GM23338 (cell line): ENCODE measurements at regions not wholly inside any gene's neighbourhood (a gene's known extent, or its start where the extent isn't known, plus 50 kb on each side); places are given as distances from the start of the nearest gene placed in this dataset.

Experiments
- ATAC-seq: fragments of 200-7000 bp; cut with Tn5 transposase; 3 replicates; pipeline ENCODE4 v1.9.1; 2020
- DNase-seq: peaks from one replicate; pipeline ENCODE4 v3.0.0-alpha.2; 2015; ENCODE audit warnings: low spot score
- H2AFZ ChIP-seq: fragments of 200-600 bp; sonication (generic); 2 replicates; pipeline ENCODE4 v1.8.0; 2016; ENCODE audit warnings: antibody characterized with exemption, mild to moderate bottlenecking, moderate library complexity
- H3F3A ChIP-seq: fragments of 200-600 bp; sonication (generic); replicated peaks from 2 replicates; pipeline ENCODE4 v1.8.0; 2017; ENCODE audit warnings: antibody characterized with exemption, mixed run types, low read depth
- H3K27ac ChIP-seq: fragments of 200-600 bp; sonication (generic); 2 replicates; pipeline ENCODE4 v1.6.1; 2016; ENCODE audit warnings: low read depth
- H3K27me3 ChIP-seq: fragments of 200-600 bp; sonication (generic); 2 replicates; pipeline ENCODE4 v1.8.0; 2016; ENCODE audit warnings: mild to moderate bottlenecking, mixed run types, moderate library complexity; ENCODE audit not compliant: insufficient read depth
- H3K36me3 ChIP-seq: fragments of 200-600 bp; sonication (generic); 2 replicates; pipeline ENCODE4 v1.8.0; 2016; ENCODE audit warnings: mild to moderate bottlenecking; ENCODE audit not compliant: insufficient read depth
- H3K4me1 ChIP-seq: fragments of 200-600 bp; sonication (generic); 2 replicates; pipeline ENCODE4 v1.8.0; 2016; ENCODE audit warnings: mild to moderate bottlenecking, moderate library complexity; ENCODE audit not compliant: insufficient read depth
- H3K4me2 ChIP-seq: fragments of 200-600 bp; sonication (generic); 2 replicates; pipeline ENCODE4 v1.7.1; 2017; ENCODE audit warnings: mixed run types
- H3K4me3 ChIP-seq: fragments of 200-600 bp; sonication (generic); 2 replicates; pipeline ENCODE4 v1.6.1; 2016; ENCODE audit warnings: mixed run types
- H3K79me2 ChIP-seq: fragments of 200-600 bp; sonication (generic); replicated peaks from 2 replicates; pipeline ENCODE4 v1.8.0; 2017; ENCODE audit warnings: mild to moderate bottlenecking; ENCODE audit not compliant: insufficient read depth
- H3K9me2 ChIP-seq: fragments of 200-600 bp; sonication (generic); 2 replicates; pipeline ENCODE4 v1.8.0; 2017; ENCODE audit not compliant: insufficient read depth
- H4K20me1 ChIP-seq: fragments of 200-600 bp; sonication (generic); replicated peaks from 2 replicates; pipeline ENCODE4 v1.8.0; 2017; ENCODE audit warnings: mild to moderate bottlenecking; ENCODE audit not compliant: insufficient read depth
- H3K27ac Mint-ChIP-seq: 2 replicates; pipeline ENCODE4 v1.8.0; 2020; ENCODE audit warnings: inconsistent platforms, mild to moderate bottlenecking, moderate library complexity, mixed read lengths
- H3K27me3 Mint-ChIP-seq: 3 replicates; pipeline ENCODE4 v1.8.0; 2022; ENCODE audit warnings: low read depth, mild to moderate bottlenecking, moderate library complexity, mixed read lengths, inconsistent platforms; ENCODE audit not compliant: insufficient read depth, poor library complexity
- H3K36me3 Mint-ChIP-seq: 3 replicates; pipeline ENCODE4 v1.8.0; 2021; ENCODE audit warnings: low read depth, mild to moderate bottlenecking, inconsistent platforms, moderate library complexity, mixed read lengths
- H3K4me1 Mint-ChIP-seq: 3 replicates; pipeline ENCODE4 v1.8.0; 2020; ENCODE audit warnings: mild to moderate bottlenecking, inconsistent platforms, mixed read lengths
- H3K4me3 Mint-ChIP-seq: 3 replicates; pipeline ENCODE4 v1.8.0; 2021; ENCODE audit warnings: moderate library complexity, mild to moderate bottlenecking, inconsistent platforms, mixed read lengths
- H3K9me3 Mint-ChIP-seq: 3 replicates; pipeline ENCODE4 v1.8.0; 2020; ENCODE audit warnings: moderate library complexity, mild to moderate bottlenecking, inconsistent platforms, mixed read lengths
- CREB1 ChIP-seq: fragments of 250-450 bp; sonication (Bioruptor Pico); IDR thresholded peaks from 2 replicates; pipeline ENCODE4 v1.5.0; 2020; ENCODE audit warnings: low read depth, mild to moderate bottlenecking, moderate library complexity
- ETS1 ChIP-seq: IDR thresholded peaks from 2 replicates; pipeline ENCODE4 v1.6.1; 2016; ENCODE audit warnings: antibody characterized with exemption
- EZH2 ChIP-seq: fragments of 200-600 bp; sonication (generic); IDR thresholded peaks from one replicate; pipeline ENCODE4 v1.8.0; 2017; ENCODE audit warnings: antibody characterized with exemption, mild to moderate bottlenecking, low read depth; ENCODE audit not compliant: unreplicated experiment
- EZH2phosphoT487 ChIP-seq: fragments of 200-600 bp; sonication (generic); IDR thresholded peaks from one replicate; pipeline ENCODE4 v1.8.1; 2018; ENCODE audit warnings: antibody characterized with exemption; ENCODE audit not compliant: unreplicated experiment
- JUNB ChIP-seq: IDR thresholded peaks from one replicate; pipeline ENCODE4 v1.6.1; 2016; ENCODE audit warnings: antibody characterized with exemption; ENCODE audit not compliant: unreplicated experiment
- NANOG ChIP-seq: IDR thresholded peaks from 2 replicates; pipeline ENCODE4 v1.6.1; 2016; ENCODE audit warnings: antibody characterized with exemption, borderline replicate concordance
- POLR2AphosphoS5 ChIP-seq: IDR thresholded peaks from 2 replicates; pipeline ENCODE4 v1.6.1; 2016; ENCODE audit warnings: antibody characterized with exemption, low read depth
- STAT1 ChIP-seq: IDR thresholded peaks from one replicate; pipeline ENCODE4 v1.6.1; 2016; ENCODE audit warnings: antibody characterized with exemption; ENCODE audit not compliant: unreplicated experiment
- ZNF114 ChIP-seq: fragments of 250-450 bp; sonication (Bioruptor Pico); IDR thresholded peaks from 2 replicates; pipeline ENCODE4 v1.5.0; 2020; ENCODE audit warnings: mild to moderate bottlenecking, moderate library complexity
- ZNF331 ChIP-seq: fragments of 250-450 bp; sonication (Bioruptor Pico); IDR thresholded peaks from 2 replicates; pipeline ENCODE4 v1.5.0; 2020; ENCODE audit warnings: low read depth, mild to moderate bottlenecking, moderate library complexity
- TF ChIP-seq, protein P1 (sequence below): IDR thresholded peaks from one replicate; pipeline ENCODE4 v1.6.1; 2018; ENCODE audit warnings: antibody characterized with exemption; ENCODE audit not compliant: unreplicated experiment
- TF ChIP-seq, protein P2 (sequence below): fragments of 250-450 bp; sonication (Bioruptor Pico); IDR thresholded peaks from 2 replicates; pipeline ENCODE4 v1.5.0; 2020; ENCODE audit warnings: mild to moderate bottlenecking, moderate library complexity

DNA sequence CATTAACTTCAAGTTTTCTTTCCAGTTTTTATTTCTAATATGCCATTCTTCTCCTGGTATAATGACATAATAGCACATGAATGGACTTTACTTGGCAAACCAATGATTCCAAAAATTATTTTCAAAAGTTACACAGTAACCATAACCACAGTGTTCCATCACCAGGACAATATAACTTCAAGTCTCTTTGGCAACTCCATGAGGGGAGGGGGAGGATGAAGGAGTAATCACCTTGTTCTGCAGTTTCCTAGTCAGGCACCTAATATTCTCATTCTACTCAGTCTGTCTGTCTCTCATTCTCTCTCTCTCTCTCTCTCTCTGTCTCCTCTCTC lies 66.6 kb downstream of the BTG1 start:
- no peaks in the 10 kb centered on the region for H3K4me1 ChIP-seq
- H3K4me2 ChIP-seq, result no peak overlapping the region
- H3F3A ChIP-seq, result no peaks in the 10 kb centered on the region

More for the DNA sequence above, 66.6 kb downstream of the BTG1 start:
- H3K9me3 Mint-ChIP-seq, result no peaks in the 10 kb centered on the region
- Histone ChIP-seq H3K9me2 (no peaks in the 10 kb centered on the region; the same call in 1 of the 2 replicates), H2AFZ (no peak overlapping the region), H3K36me3 (no peaks in the 10 kb centered on the region), H3K4me3 (no peak overlapping the region), H4K20me1 (no peaks in the 10 kb centered on the region), H3K79me2 (no peaks in the 10 kb centered on the region), H3K27ac (no peak overlapping the region), H3K27me3 (no peaks in the 10 kb centered on the region)
- H3K4me1 Mint-ChIP-seq, result peaks cover 4% of the 10 kb centered on the region
- H3K36me3 Mint-ChIP-seq, result no peaks in the 10 kb centered on the region
- H3K27me3 Mint-ChIP-seq, result no peaks in the 10 kb centered on the region
- H3K4me3 Mint-ChIP-seq, result no peak overlapping the region
- no peak overlapping the region for H3K27ac Mint-ChIP-seq
- DNase-seq, result no peak
- no peak for ATAC-seq
- TF ChIP-seq, protein P1, sequence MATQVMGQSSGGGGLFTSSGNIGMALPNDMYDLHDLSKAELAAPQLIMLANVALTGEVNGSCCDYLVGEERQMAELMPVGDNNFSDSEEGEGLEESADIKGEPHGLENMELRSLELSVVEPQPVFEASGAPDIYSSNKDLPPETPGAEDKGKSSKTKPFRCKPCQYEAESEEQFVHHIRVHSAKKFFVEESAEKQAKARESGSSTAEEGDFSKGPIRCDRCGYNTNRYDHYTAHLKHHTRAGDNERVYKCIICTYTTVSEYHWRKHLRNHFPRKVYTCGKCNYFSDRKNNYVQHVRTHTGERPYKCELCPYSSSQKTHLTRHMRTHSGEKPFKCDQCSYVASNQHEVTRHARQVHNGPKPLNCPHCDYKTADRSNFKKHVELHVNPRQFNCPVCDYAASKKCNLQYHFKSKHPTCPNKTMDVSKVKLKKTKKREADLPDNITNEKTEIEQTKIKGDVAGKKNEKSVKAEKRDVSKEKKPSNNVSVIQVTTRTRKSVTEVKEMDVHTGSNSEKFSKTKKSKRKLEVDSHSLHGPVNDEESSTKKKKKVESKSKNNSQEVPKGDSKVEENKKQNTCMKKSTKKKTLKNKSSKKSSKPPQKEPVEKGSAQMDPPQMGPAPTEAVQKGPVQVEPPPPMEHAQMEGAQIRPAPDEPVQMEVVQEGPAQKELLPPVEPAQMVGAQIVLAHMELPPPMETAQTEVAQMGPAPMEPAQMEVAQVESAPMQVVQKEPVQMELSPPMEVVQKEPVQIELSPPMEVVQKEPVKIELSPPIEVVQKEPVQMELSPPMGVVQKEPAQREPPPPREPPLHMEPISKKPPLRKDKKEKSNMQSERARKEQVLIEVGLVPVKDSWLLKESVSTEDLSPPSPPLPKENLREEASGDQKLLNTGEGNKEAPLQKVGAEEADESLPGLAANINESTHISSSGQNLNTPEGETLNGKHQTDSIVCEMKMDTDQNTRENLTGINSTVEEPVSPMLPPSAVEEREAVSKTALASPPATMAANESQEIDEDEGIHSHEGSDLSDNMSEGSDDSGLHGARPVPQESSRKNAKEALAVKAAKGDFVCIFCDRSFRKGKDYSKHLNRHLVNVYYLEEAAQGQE, result no peak
- no peak for TF ChIP-seq POLR2AphosphoS5
- no peak for TF ChIP-seq NANOG
- TF ChIP-seq EZH2phosphoT487, result no peak
- no peak for TF ChIP-seq ETS1
- no peak for TF ChIP-seq ZNF114 (CRISPR knock-in tag)
- no peak for TF ChIP-seq ZNF331
- TF ChIP-seq, protein P2, sequence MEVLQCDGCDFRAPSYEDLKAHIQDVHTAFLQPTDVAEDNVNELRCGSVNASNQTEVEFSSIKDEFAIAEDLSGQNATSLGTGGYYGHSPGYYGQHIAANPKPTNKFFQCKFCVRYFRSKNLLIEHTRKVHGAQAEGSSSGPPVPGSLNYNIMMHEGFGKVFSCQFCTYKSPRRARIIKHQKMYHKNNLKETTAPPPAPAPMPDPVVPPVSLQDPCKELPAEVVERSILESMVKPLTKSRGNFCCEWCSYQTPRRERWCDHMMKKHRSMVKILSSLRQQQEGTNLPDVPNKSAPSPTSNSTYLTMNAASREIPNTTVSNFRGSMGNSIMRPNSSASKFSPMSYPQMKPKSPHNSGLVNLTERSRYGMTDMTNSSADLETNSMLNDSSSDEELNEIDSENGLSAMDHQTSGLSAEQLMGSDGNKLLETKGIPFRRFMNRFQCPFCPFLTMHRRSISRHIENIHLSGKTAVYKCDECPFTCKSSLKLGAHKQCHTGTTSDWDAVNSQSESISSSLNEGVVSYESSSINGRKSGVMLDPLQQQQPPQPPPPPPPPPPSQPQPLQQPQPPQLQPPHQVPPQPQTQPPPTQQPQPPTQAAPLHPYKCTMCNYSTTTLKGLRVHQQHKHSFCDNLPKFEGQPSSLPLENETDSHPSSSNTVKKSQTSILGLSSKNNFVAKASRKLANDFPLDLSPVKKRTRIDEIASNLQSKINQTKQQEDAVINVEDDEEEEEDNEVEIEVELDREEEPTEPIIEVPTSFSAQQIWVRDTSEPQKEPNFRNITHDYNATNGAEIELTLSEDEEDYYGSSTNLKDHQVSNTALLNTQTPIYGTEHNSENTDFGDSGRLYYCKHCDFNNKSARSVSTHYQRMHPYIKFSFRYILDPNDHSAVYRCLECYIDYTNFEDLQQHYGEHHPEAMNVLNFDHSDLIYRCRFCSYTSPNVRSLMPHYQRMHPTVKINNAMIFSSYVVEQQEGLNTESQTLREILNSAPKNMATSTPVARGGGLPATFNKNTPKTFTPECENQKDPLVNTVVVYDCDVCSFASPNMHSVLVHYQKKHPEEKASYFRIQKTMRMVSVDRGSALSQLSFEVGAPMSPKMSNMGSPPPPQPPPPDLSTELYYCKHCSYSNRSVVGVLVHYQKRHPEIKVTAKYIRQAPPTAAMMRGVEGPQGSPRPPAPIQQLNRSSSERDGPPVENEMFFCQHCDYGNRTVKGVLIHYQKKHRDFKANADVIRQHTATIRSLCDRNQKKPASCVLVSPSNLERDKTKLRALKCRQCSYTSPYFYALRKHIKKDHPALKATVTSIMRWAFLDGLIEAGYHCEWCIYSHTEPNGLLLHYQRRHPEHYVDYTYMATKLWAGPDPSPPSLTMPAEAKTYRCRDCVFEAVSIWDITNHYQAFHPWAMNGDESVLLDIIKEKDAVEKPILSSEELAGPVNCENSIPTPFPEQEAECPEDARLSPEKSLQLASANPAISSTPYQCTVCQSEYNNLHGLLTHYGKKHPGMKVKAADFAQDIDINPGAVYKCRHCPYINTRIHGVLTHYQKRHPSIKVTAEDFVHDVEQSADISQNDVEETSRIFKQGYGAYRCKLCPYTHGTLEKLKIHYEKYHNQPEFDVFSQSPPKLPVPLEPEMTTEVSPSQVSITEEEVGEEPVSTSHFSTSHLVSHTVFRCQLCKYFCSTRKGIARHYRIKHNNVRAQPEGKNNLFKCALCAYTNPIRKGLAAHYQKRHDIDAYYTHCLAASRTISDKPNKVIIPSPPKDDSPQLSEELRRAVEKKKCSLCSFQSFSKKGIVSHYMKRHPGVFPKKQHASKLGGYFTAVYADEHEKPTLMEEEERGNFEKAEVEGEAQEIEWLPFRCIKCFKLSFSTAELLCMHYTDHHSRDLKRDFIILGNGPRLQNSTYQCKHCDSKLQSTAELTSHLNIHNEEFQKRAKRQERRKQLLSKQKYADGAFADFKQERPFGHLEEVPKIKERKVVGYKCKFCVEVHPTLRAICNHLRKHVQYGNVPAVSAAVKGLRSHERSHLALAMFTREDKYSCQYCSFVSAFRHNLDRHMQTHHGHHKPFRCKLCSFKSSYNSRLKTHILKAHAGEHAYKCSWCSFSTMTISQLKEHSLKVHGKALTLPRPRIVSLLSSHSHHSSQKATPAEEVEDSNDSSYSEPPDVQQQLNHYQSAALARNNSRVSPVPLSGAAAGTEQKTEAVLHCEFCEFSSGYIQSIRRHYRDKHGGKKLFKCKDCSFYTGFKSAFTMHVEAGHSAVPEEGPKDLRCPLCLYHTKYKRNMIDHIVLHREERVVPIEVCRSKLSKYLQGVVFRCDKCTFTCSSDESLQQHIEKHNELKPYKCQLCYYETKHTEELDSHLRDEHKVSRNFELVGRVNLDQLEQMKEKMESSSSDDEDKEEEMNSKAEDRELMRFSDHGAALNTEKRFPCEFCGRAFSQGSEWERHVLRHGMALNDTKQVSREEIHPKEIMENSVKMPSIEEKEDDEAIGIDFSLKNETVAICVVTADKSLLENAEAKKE, result no peak
- no peak for TF ChIP-seq STAT1
- TF ChIP-seq CREB1 (CRISPR knock-in tag), result no peak
- TF ChIP-seq JUNB, result no peak
- TF ChIP-seq EZH2, result no peak
